Ascending aorta (tissue), 2 donors: ENCODE measurements at regions not wholly inside any gene's neighbourhood (a gene's known extent, or its start where the extent isn't known, plus 50 kb on each side); places are given as distances from the start of the nearest gene placed in this dataset.

Experiments used
- DNase-seq, 2 donors: peaks; one replicate each; pipeline ENCODE4 v3.0.0-alpha.2; 2019; ENCODE audit warnings: low spot score in 2 of 2
- H3K27ac ChIP-seq, 2 donors: fragments of 200-600 bp; sonication (generic); one replicate each; pipeline ENCODE4 v1.5.1; 2016 to 2017; ENCODE audit warnings: mild to moderate bottlenecking in 1 of 2
- H3K27me3 ChIP-seq: fragments of 200-600 bp; sonication (generic); one replicate; pipeline ENCODE4 v1.5.1; 2017
- H3K36me3 ChIP-seq, 2 donors: fragments of 200-600 bp; sonication (generic); one replicate each; pipeline ENCODE4 v1.5.1; 2016
- H3K4me1 ChIP-seq, 2 donors: fragments of 200-600 bp; sonication (generic); one replicate each; pipeline ENCODE4 v1.5.1; 2016 to 2017; ENCODE audit warnings: mild to moderate bottlenecking in 1 of 2
- H3K4me3 ChIP-seq, 2 donors: fragments of 200-600 bp; sonication (generic); one replicate each; pipeline ENCODE4 v1.5.1; 2016 to 2017; ENCODE audit warnings: mild to moderate bottlenecking in 1 of 2
- H3K9me3 ChIP-seq, 2 donors: fragments of 200-600 bp; sonication (generic); one replicate each; pipeline ENCODE4 v1.5.1; 2016
- intact Hi-C: fragments of 100-400 bp; cut with DNase I; formaldehyde crosslinking; loops from one replicate; pipeline ENCODE4 v1.15.1; 2023
- TF ChIP-seq, protein P1 (sequence below), 3 experiments: fragments of 200-600 bp in 2 of 3; fragments of 450-650 bp in 1 of 3; sonication (generic) in 2 of 3; IDR thresholded peaks; one replicate each; pipeline ENCODE4 v1.5.1; 2016 to 2019; ENCODE audit warnings: antibody characterized with exemption in 3 of 3, mild to moderate bottlenecking in 1 of 3, moderate library complexity in 1 of 3

- Histone ChIP-seq H3K27ac (no peak overlapping the region), H3K4me1 (no peaks in the 10 kb centered on the region), H3K27me3 (no peaks in the 10 kb centered on the region), H3K4me3 (no peak overlapping the region), H3K36me3 (no peaks in the 10 kb centered on the region), H3K9me3 (no peaks in the 10 kb centered on the region)
- DNase-seq = no peak
- TF ChIP-seq, protein P1, sequence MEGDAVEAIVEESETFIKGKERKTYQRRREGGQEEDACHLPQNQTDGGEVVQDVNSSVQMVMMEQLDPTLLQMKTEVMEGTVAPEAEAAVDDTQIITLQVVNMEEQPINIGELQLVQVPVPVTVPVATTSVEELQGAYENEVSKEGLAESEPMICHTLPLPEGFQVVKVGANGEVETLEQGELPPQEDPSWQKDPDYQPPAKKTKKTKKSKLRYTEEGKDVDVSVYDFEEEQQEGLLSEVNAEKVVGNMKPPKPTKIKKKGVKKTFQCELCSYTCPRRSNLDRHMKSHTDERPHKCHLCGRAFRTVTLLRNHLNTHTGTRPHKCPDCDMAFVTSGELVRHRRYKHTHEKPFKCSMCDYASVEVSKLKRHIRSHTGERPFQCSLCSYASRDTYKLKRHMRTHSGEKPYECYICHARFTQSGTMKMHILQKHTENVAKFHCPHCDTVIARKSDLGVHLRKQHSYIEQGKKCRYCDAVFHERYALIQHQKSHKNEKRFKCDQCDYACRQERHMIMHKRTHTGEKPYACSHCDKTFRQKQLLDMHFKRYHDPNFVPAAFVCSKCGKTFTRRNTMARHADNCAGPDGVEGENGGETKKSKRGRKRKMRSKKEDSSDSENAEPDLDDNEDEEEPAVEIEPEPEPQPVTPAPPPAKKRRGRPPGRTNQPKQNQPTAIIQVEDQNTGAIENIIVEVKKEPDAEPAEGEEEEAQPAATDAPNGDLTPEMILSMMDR (IDR thresholded peaks at IDR 0.05) = no peak
- intact Hi-C loops = no loop called here
Measured at GRCh38 chr11:134577751-134578395, 165.8 kb upstream of the B3GAT1 start.

DNA sequence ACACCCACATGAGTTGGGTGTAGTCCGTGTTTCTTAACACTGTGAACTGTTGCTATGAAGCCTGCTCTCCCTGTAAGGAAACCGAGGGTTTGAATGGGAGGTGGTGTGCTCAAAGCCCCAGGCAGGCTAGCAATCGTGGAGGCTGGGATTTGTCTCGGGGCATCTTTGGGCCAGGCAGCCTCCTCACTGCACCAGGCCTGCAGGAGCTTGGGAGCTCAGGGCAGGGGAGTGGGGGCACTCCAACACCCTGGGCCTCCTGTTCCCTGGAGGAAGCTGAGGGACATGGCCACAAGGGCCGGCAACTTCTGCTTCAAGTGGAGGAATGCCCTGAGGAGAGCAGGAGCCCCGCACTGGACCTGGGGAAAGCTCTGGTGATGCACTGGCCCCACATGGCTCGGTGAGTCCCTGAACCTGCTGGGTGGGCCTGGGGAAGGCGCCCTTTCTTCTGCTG is 164.7 kb upstream of the B3GAT1 start:
- H3K4me3 ChIP-seq = no peak overlapping the region
- intact Hi-C loops = no loop called here
- peak in 1 of 2 donors; percentile 43 for DNase-seq

DNA sequence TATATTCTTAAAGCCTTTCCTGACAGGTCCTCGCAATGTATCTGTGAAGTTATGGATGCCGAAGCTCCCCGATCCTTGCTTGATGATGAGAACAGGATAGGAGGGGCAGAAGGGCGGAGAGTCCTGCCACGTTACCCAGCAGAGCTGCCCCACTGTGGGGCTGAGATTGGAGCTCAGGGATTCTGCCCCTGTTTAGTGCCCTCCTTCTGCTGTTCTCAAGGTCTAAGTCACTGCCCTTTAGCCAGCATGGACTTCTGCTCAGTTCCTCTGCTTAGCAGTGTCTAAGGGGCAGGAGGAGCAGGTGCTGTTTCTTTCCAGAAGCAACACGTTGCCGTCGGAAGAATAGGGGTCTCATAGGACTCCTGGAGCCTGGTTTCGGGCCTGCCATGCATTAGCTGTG is 164.2 kb upstream of the B3GAT1 start:
- Histone ChIP-seq H3K4me1 (no peaks in the 10 kb centered on the region), H3K36me3 (no peaks in the 10 kb centered on the region), H3K9me3 (no peaks in the 10 kb centered on the region), H3K4me3 (no peak overlapping the region), H3K27ac (no peak overlapping the region), H3K27me3 (no peaks in the 10 kb centered on the region)
- intact Hi-C loops = no loop called here
- TF ChIP-seq, protein P1 (IDR thresholded peaks at IDR 0.05) = no peak
- DNase-seq = no peak

More for the DNA sequence above, 164.7 kb upstream of the B3GAT1 start:
- Histone ChIP-seq H3K4me1 (no peaks in the 10 kb centered on the region), H3K27ac (no peak overlapping the region), H3K36me3 (no peaks in the 10 kb centered on the region), H3K9me3 (no peaks in the 10 kb centered on the region), H3K27me3 (no peaks in the 10 kb centered on the region)
- TF ChIP-seq, protein P1 (IDR thresholded peaks at IDR 0.05) = no peak

- Histone ChIP-seq H3K4me1 (no peaks in the 10 kb centered on the region), H3K27ac (no peak overlapping the region), H3K4me3 (no peak overlapping the region), H3K36me3 (no peaks in the 10 kb centered on the region), H3K27me3 (no peaks in the 10 kb centered on the region), H3K9me3 (no peaks in the 10 kb centered on the region)
- TF ChIP-seq, protein P1 (IDR thresholded peaks at IDR 0.05) = no peak
- DNase-seq = no peak
- intact Hi-C loops = no loop called here
Measured at GRCh38 chr11:134575504-134576230, 163.6 kb upstream of the B3GAT1 start.

DNA sequence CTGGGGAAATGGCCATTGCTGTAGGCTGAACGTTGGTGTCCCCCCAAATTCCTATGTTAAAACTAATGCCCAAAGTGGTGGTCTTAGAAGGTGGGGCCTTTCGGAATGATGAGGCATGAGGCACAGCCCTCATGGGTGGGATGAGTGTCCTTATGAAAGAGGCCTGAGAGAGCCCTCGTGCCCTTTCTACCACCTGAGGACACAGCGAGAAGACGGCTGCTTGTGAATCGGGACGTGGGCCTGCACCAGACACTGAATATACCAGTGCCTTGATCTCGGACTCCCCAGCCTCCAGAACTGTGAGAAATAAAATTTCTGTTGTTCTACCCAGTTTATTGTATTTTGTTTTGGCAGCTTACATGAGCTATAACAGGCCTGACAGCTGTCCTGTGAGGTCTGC is 162.9 kb upstream of the B3GAT1 start:
- Histone ChIP-seq H3K4me3 (no peak overlapping the region), H3K4me1 (no peaks in the 10 kb centered on the region), H3K36me3 (no peaks in the 10 kb centered on the region), H3K9me3 (no peaks in the 10 kb centered on the region), H3K27me3 (no peaks in the 10 kb centered on the region), H3K27ac (no peak overlapping the region)
- intact Hi-C loops = no loop called here
- no peak for DNase-seq
- TF ChIP-seq, protein P1 (IDR thresholded peaks at IDR 0.05) = no peak
